ENCODE measurements at regions not wholly inside any gene's neighbourhood (a gene's known extent, or its start where the extent isn't known, plus 50 kb on each side); places are given as distances from the start of the nearest gene placed in this dataset.

GRCh38 chr7:136403591-136403990, 426.4 kb upstream of the MTPN start:
- TF ChIP-seq CTCF (conservative IDR thresholded peaks at IDR 0.05; ENCODE audit: low read depth, low read length) (no peak), EZH2 (IDR thresholded peaks at IDR 0.05; ENCODE audit: low read length, unreplicated experiment) (no peak)
